Retinal pigment epithelial cell (primary cell): ENCODE measurements at regions not wholly inside any gene's neighbourhood (a gene's known extent, or its start where the extent isn't known, plus 50 kb on each side); places are given as distances from the start of the nearest gene placed in this dataset.
"Not testable (repeated sequence)": the region's sequence is repeated elsewhere in the genome, so short reads cannot be mapped to it uniquely, and the experiment has no call there.

Experiments
- DNase-seq: peaks from one replicate; pipeline ENCODE4 v3.0.0-alpha.2; 2010; ENCODE audit warnings: low read depth
- H3K4me3 ChIP-seq: 2 replicates; pipeline ENCODE4 v1.5.1; 2011; ENCODE audit warnings: mild to moderate bottlenecking, low read length, control low read depth, moderate library complexity
- TF ChIP-seq, protein P1 (sequence below): conservative IDR thresholded peaks from 2 replicates; pipeline ENCODE4 v1.5.1; 2011; ENCODE audit warnings: low read depth, low read length, control low read depth, inconsistent platforms

DNA sequence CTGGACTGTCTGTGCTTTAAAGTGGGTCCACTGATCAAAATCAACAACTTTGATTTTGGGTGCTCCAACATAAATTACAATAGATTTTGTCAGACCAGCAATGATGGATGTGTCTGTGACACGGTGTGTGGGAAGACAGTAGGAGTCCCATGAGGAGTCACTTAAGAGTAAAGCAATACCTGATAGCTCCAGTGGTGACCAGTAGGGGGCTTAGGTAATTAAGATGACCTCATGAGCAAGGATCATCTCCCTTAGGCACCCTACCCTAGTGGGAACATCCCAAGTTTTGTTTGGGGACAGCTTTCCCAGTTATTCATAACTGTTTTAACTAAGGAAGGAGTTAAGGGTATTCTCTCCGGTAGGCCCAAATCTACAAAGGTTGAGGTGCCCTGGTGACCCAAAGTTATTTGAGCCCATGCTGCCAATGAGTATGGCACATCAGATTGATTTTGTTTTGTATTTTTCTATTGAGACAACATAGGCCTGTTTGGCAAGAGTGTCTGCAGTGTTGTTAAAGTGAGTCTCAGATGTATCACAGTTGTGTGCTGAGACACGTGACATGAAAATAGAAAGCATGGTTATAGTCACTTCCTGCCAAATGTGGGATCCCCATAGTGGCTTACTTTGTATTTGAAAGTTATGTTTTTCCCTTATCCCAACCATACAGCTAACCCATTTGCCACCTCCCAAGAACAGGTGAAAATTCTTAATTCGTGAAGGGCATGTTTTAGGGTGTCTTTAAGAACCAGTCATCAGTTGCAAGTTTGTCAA is 1337.6 kb upstream of the SLC39A10 start:
- TF ChIP-seq, protein P1, sequence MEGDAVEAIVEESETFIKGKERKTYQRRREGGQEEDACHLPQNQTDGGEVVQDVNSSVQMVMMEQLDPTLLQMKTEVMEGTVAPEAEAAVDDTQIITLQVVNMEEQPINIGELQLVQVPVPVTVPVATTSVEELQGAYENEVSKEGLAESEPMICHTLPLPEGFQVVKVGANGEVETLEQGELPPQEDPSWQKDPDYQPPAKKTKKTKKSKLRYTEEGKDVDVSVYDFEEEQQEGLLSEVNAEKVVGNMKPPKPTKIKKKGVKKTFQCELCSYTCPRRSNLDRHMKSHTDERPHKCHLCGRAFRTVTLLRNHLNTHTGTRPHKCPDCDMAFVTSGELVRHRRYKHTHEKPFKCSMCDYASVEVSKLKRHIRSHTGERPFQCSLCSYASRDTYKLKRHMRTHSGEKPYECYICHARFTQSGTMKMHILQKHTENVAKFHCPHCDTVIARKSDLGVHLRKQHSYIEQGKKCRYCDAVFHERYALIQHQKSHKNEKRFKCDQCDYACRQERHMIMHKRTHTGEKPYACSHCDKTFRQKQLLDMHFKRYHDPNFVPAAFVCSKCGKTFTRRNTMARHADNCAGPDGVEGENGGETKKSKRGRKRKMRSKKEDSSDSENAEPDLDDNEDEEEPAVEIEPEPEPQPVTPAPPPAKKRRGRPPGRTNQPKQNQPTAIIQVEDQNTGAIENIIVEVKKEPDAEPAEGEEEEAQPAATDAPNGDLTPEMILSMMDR, result no peak
- DNase-seq, result no peak
- no peak overlapping the region for H3K4me3 ChIP-seq

DNA sequence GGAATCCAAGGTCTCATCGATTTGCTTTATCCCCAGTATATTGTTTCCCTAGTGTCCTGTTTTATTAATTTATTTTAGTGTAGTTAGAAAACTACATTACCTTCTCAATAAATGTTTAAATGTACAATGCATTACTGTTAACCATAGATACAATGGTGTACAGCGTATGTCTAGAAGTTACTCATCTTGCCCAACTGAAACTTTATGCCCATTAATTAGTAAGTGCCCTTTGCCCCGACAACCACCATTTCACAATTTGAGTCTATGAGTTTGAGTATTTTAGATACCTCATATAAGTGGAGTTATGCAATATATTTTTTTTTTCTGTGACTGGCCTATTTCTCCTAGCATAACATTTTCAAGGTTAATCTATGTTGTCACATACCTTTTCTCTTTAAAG is 1343.0 kb upstream of the SLC39A10 start:
- no peak overlapping the region for H3K4me3 ChIP-seq
- TF ChIP-seq, protein P1, result no peak
- DNase-seq, result no peak

DNA sequence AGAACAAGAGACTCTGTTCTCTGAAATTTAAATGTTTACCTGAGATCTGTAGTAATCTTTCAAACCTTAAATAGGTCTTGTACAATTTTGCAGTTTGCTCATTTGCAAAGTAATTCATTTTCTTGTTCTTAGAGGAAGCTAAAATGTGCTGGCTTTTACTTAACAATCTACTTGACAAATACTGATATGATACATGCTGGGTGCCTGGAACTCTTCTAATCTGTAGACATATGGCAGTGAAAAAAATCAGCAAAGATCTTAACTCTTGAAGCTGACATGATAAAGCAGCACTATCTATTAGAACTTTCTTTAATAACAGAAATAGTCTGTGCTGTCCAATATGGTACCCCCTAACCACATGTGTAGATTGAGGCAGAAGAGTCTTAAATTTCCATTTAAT is 1352.8 kb upstream of the SLC39A10 start:
- no peak overlapping the region for H3K4me3 ChIP-seq
- DNase-seq, result no peak
- TF ChIP-seq, protein P1, result no peak

DNA sequence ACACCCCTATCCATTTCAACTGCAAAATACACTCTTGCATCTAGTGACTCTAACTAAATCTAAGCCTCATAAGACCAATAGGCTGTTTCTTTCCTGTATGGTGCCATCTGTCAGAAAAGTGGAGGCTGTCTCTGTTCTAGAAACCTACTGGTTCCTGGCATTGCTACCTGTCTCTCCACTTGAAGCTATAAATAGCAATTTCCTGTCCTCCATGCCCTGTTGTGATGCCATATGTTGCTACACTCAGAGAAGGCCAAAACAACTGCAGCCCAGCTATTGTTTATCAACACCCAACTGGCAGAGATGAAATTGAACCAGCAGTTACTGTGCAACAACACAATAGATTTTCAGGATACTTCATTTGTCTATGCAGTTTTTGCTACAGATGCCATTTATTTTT is 1355.1 kb upstream of the SLC39A10 start:
- no peak overlapping the region for H3K4me3 ChIP-seq
- DNase-seq, result no peak
- TF ChIP-seq, protein P1, result no peak

DNA sequence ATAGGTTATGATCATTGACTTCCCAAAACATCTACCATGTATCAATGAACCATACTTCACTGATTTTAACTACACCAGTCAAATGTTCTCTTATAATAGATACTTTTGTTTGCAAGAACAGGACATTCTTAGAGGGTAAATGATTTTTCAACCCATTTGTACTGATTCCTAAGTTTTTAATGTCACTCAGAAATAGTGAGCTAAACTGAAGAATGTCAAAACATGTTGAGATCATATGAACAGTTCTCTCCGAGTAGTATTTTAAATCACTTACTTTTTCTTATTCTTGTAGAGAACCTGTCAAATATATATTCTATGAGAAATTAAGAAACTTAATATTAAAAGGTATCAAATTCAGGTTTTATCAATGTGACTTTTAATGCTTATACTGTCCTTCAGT is 1362.9 kb upstream of the SLC39A10 start:
- no peak for DNase-seq
- TF ChIP-seq, protein P1, result no peak
- no peak overlapping the region for H3K4me3 ChIP-seq

DNA sequence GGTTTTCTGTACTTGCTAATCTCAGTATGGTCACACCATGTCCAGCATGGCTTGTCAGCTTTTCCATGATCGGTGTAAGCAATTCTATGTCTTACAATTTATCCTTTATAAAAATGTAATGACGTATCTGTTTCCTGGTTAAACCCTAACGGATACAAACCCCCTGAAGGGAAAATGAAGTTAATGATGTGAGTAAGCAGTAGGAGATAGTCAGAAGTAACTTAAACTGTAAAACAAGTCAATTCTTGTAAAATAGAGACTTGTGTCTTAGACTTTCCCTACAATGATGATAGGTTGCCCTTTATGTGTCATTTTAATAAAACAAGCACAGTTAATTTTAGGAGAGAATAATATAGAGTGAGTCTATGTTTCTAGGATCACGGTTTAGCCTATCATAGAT is 1365.9 kb upstream of the SLC39A10 start:
- H3K4me3 ChIP-seq, result no peak overlapping the region
- DNase-seq, result no peak
- TF ChIP-seq, protein P1, result no peak

DNA sequence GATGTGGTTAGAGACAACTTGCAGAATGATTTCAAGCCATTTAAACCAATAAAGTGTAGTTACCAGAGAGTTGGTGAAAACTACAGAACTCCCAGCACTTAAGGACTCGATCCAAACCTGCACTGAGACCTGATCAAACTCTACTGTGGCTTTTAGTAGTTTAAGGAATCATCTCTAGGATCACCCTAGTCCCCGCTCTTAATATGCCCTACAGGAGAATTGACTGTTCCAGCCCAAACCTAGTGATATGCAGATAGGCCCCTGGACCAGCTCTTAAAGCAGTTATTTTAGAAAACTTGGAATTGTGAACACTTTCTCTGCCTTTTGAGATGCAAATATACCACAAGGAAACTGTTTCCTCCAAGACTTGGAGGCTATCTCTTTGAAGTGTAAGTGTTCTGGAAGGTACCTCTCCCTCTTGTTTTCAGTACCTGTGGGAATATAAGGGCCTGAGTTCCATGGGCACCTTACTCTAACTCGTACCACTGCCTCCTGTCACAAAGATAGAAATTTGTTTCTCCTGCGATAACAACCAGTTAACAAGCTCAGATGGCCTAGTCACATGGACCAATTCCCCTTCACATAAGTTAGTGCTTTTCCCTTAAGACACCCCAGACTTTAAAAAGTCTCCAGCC is 1367.2 kb upstream of the SLC39A10 start:
- TF ChIP-seq, protein P1, result no peak
- no peak for DNase-seq
- H3K4me3 ChIP-seq, result no peak overlapping the region

DNA sequence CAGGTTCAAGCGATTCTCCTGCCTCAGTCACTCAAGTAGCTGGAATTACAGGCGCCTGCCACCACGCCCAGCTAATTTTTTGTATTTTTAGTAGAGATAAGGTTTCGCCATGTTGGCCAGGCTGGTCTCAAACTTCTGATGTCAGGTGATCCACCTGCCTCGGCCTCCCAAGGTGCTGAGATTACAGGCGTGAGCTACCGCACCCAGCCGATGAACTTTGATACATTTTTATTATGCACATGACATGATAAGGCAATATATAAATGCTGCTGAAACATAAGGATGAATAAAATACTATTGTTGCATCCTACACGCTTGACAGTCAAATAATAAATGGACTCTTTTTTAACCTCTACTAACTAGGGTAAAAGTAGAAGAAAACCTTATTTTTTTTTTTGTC is 1380.4 kb upstream of the SLC39A10 start:
- not testable (repeated sequence) for DNase-seq, H3K4me3 ChIP-seq
